HEK293 (cell line): ENCODE measurements at regions not wholly inside any gene's neighbourhood (a gene's known extent, or its start where the extent isn't known, plus 50 kb on each side); places are given as distances from the start of the nearest gene placed in this dataset.

ENCODE experiments used
- CTCF ChIA-PET: fragments of 350-600 bp; formaldehyde crosslinking; extraction: SDS; loops from one replicate; lab custom pipeline; 2021; ENCODE audit warnings: antibody characterized with exemption; lab: Yijun Ruan, JAX
- POLR2A ChIA-PET: fragments of 300-600 bp; formaldehyde crosslinking; extraction: SDS; loops from one replicate; lab custom pipeline; 2020; ENCODE audit warnings: antibody characterized with exemption, inconsistent platforms; lab: Yijun Ruan, JAX
- H3K27ac ChIP-seq: fragments of 200-500 bp; sonication (Bioruptor generic); 2 replicates; pipeline ENCODE4 v1.5.1; 2014; ENCODE audit warnings: low read depth, low read length, control low read depth, inconsistent platforms; ENCODE audit errors: extremely low read depth
- H3K36me3 ChIP-seq, 2 experiments: fragments of 200-500 bp in 1 of 2; sonication (Bioruptor generic) in 1 of 2; 1 replicate in 1 of 2; 2 replicates in 1 of 2; pipeline ENCODE4 v1.5.1; 2014 to 2017; ENCODE audit warnings: inconsistent platforms in 2 of 2, low read length in 2 of 2; ENCODE audit not compliant: control insufficient read depth in 2 of 2, insufficient read depth in 1 of 2
- H3K4me1 ChIP-seq: fragments of 200-500 bp; sonication (Bioruptor generic); 2 replicates; pipeline ENCODE4 v1.5.1; 2014; ENCODE audit warnings: mild to moderate bottlenecking, low read length, inconsistent platforms; ENCODE audit not compliant: control insufficient read depth, insufficient read depth
- H3K4me3 ChIP-seq: 2 replicates; pipeline ENCODE4 v1.5.1; 2011; ENCODE audit warnings: low read depth, mild to moderate bottlenecking, control low read depth, low read length, moderate library complexity
- H3K9me3 ChIP-seq: fragments of 200-500 bp; sonication (Bioruptor generic); 2 replicates; pipeline ENCODE4 v1.5.1; 2014; ENCODE audit warnings: low read depth, low read length, inconsistent platforms; ENCODE audit not compliant: control insufficient read depth, insufficient read depth
- GLIS2 ChIP-seq: fragments of 450-650 bp; formaldehyde crosslinking; IDR thresholded peaks from 2 replicates; pipeline ENCODE4 v1.5.1; 2016; ENCODE audit warnings: missing biosample characterization, missing genetic modification characterization
- HIC1 ChIP-seq: fragments of 450-650 bp; formaldehyde crosslinking; IDR thresholded peaks from 2 replicates; pipeline ENCODE4 v1.5.1; 2016; ENCODE audit warnings: missing biosample characterization, missing genetic modification characterization
- HOXA7 ChIP-seq: sonication (generic); formaldehyde crosslinking; IDR thresholded peaks from 2 replicates; pipeline ENCODE4 v1.8.1; 2022; ENCODE audit warnings: missing genetic modification reagents, borderline replicate concordance
- SP7 ChIP-seq: fragments of 450-650 bp; formaldehyde crosslinking; IDR thresholded peaks from 2 replicates; pipeline ENCODE4 v1.5.1; 2016; ENCODE audit warnings: missing biosample characterization, missing genetic modification characterization
- ZBTB8A ChIP-seq: fragments of 450-650 bp; formaldehyde crosslinking; IDR thresholded peaks from 2 replicates; pipeline ENCODE4 v1.5.1; 2016; ENCODE audit warnings: missing biosample characterization, missing genetic modification characterization
- ZNF133 ChIP-seq: fragments of 450-650 bp; formaldehyde crosslinking; IDR thresholded peaks from 2 replicates; pipeline ENCODE4 v1.5.1; 2016; ENCODE audit warnings: missing biosample characterization, missing genetic modification characterization
- ZNF157 ChIP-seq: fragments of 450-650 bp; formaldehyde crosslinking; IDR thresholded peaks from 2 replicates; pipeline ENCODE4 v1.5.1; 2016; ENCODE audit warnings: missing biosample characterization, missing genetic modification characterization
- ZNF214 ChIP-seq: fragments of 450-650 bp; formaldehyde crosslinking; IDR thresholded peaks from 2 replicates; pipeline ENCODE4 v1.5.1; 2017; ENCODE audit warnings: missing biosample characterization, mild to moderate bottlenecking, missing genetic modification characterization, borderline replicate concordance
- ZNF302 ChIP-seq: fragments of 450-650 bp; formaldehyde crosslinking; IDR thresholded peaks from 2 replicates; pipeline ENCODE4 v1.5.1; 2016; ENCODE audit warnings: missing biosample characterization, missing genetic modification characterization, low read depth
- ZNF433 ChIP-seq: fragments of 450-650 bp; formaldehyde crosslinking; IDR thresholded peaks from 2 replicates; pipeline ENCODE4 v1.5.1; 2016; ENCODE audit warnings: missing biosample characterization, missing genetic modification characterization, low read depth
- ZNF449 ChIP-seq: fragments of 450-650 bp; formaldehyde crosslinking; IDR thresholded peaks from 2 replicates; pipeline ENCODE4 v1.5.1; 2017; ENCODE audit warnings: missing biosample characterization, mild to moderate bottlenecking, missing genetic modification characterization, moderate library complexity
- ZNF544 ChIP-seq: fragments of 450-650 bp; formaldehyde crosslinking; IDR thresholded peaks from 2 replicates; pipeline ENCODE4 v1.5.0; 2017; ENCODE audit warnings: missing biosample characterization, missing genetic modification characterization
- ZNF560 ChIP-seq: fragments of 450-650 bp; formaldehyde crosslinking; IDR thresholded peaks from 2 replicates; pipeline ENCODE4 v1.5.1; 2017; ENCODE audit warnings: missing biosample characterization, missing genetic modification characterization, borderline replicate concordance
- ZNF621 ChIP-seq: fragments of 450-650 bp; formaldehyde crosslinking; IDR thresholded peaks from 2 replicates; pipeline ENCODE4 v1.5.1; 2017; ENCODE audit warnings: missing biosample characterization, missing genetic modification characterization
- ZNF677 ChIP-seq: fragments of 450-650 bp; IDR thresholded peaks from 2 replicates; pipeline ENCODE4 v1.5.0; 2018; ENCODE audit warnings: missing biosample characterization, mild to moderate bottlenecking, missing genetic modification characterization, moderate library complexity
- ZNF837 ChIP-seq: fragments of 450-650 bp; formaldehyde crosslinking; IDR thresholded peaks from 2 replicates; pipeline ENCODE4 v1.5.1; 2016; ENCODE audit warnings: missing biosample characterization, missing genetic modification characterization
- ZNF843 ChIP-seq: fragments of 450-650 bp; formaldehyde crosslinking; IDR thresholded peaks from 2 replicates; pipeline ENCODE4 v1.5.1; 2016; ENCODE audit warnings: missing biosample characterization, missing genetic modification characterization
- TF ChIP-seq, protein P1 (sequence below): fragments of 450-650 bp; formaldehyde crosslinking; IDR thresholded peaks from 2 replicates; pipeline ENCODE4 v1.5.1; 2016; ENCODE audit warnings: missing biosample characterization, missing genetic modification characterization
- TF ChIP-seq, protein P2 (sequence below): fragments of 450-650 bp; formaldehyde crosslinking; IDR thresholded peaks from 2 replicates; pipeline ENCODE4; 2016; ENCODE audit warnings: missing biosample characterization, missing genetic modification characterization
- TF ChIP-seq, protein P3 (sequence below): fragments of 450-650 bp; formaldehyde crosslinking; IDR thresholded peaks from 2 replicates; pipeline ENCODE4 v1.5.1; 2016; ENCODE audit warnings: missing biosample characterization, missing genetic modification characterization, borderline replicate concordance

GRCh38 chr5:54844266-54844665 is 141.1 kb downstream of the ESM1 start:
- no peak overlapping the region for H3K27ac ChIP-seq
- H3K4me1 ChIP-seq = no peaks in the 10 kb centered on the region
- no peaks in the 10 kb centered on the region for H3K9me3 ChIP-seq
- ChIA-PET CTCF (interaction anchor here (0.6 to 3.2 kb wide), 36 partner anchors 8 to 601 kb away, joined by 3 to 56 read pairs (median 4); partner anchors contain the start of genes GPX8 and SNX18), POLR2A (no interaction called here)
- no peaks in the 10 kb centered on the region for H3K36me3 ChIP-seq
- no peak overlapping the region for H3K4me3 ChIP-seq
- no peak for TF ChIP-seq ZNF433
- TF ChIP-seq ZNF837 = no peak
- TF ChIP-seq ZNF544 (tag by site-specific recombination) = no peak
- no peak for TF ChIP-seq ZNF560
- TF ChIP-seq ZNF157 (tag by site-specific recombination) = no peak
- no peak for TF ChIP-seq ZNF214 (tag by site-specific recombination)
- TF ChIP-seq GLIS2 = no peak
- TF ChIP-seq ZNF449 (tag by site-specific recombination) = no peak
- TF ChIP-seq, protein P1, sequence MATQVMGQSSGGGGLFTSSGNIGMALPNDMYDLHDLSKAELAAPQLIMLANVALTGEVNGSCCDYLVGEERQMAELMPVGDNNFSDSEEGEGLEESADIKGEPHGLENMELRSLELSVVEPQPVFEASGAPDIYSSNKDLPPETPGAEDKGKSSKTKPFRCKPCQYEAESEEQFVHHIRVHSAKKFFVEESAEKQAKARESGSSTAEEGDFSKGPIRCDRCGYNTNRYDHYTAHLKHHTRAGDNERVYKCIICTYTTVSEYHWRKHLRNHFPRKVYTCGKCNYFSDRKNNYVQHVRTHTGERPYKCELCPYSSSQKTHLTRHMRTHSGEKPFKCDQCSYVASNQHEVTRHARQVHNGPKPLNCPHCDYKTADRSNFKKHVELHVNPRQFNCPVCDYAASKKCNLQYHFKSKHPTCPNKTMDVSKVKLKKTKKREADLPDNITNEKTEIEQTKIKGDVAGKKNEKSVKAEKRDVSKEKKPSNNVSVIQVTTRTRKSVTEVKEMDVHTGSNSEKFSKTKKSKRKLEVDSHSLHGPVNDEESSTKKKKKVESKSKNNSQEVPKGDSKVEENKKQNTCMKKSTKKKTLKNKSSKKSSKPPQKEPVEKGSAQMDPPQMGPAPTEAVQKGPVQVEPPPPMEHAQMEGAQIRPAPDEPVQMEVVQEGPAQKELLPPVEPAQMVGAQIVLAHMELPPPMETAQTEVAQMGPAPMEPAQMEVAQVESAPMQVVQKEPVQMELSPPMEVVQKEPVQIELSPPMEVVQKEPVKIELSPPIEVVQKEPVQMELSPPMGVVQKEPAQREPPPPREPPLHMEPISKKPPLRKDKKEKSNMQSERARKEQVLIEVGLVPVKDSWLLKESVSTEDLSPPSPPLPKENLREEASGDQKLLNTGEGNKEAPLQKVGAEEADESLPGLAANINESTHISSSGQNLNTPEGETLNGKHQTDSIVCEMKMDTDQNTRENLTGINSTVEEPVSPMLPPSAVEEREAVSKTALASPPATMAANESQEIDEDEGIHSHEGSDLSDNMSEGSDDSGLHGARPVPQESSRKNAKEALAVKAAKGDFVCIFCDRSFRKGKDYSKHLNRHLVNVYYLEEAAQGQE (tag by site-specific recombination) = no peak
- no peak for TF ChIP-seq SP7 (tag by site-specific recombination)
- no peak for TF ChIP-seq HIC1
- no peak for TF ChIP-seq ZBTB8A (tag by site-specific recombination)
- no peak for TF ChIP-seq ZNF677 (tag by site-specific recombination)

GRCh38 chr5:54841481-54841880 is 143.9 kb downstream of the ESM1 start:
- Histone ChIP-seq H3K4me3 (no peak overlapping the region), H3K9me3 (no peaks in the 10 kb centered on the region), H3K27ac (no peak overlapping the region), H3K4me1 (no peaks in the 10 kb centered on the region), H3K36me3 (no peaks in the 10 kb centered on the region)
- TF ChIP-seq ZNF843 = no peak
- TF ChIP-seq ZNF302 (tag by site-specific recombination) = no peak
- no peak for TF ChIP-seq ZNF621 (tag by site-specific recombination)
- POLR2A ChIA-PET = no interaction called here
- CTCF ChIA-PET = interaction anchor here (0.6 to 0.7 kb wide), 2 partner anchors 351 to 1729 kb away, joined by 3 read pairs; no protein-coding TSS in a partner anchor

DNA sequence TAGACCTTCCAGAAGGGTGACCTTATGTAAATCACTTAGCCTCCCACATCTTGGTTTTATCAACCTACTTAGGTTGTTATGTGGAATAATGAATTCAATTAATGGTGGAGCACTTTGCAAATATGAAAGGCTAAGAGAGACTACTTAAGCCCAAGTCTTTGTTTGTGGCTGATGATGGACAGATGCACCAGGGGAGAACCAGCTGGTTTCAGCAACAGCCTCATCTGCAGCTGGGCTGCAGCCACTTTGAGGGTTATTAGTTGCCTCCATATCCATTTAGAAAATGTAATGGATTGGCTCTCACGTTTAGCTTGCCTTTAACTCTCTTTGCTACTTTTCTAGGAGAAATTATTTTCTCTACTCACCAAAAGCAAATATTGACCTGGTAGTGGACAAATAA is 146.6 kb downstream of the ESM1 start:
- Histone ChIP-seq H3K36me3 (no peaks in the 10 kb centered on the region), H3K27ac (no peak overlapping the region), H3K4me3 (no peak overlapping the region), H3K9me3 (no peaks in the 10 kb centered on the region), H3K4me1 (no peaks in the 10 kb centered on the region)
- CTCF ChIA-PET = interaction anchor here (0.6 to 1.7 kb wide), 2 partner anchors 28 to 1319 kb away, joined by 3 to 4 read pairs; no protein-coding TSS in a partner anchor
- POLR2A ChIA-PET = interaction anchor here (0.6 kb wide), 1 partner anchor 945 kb away, joined by 3 read pairs; no protein-coding TSS in a partner anchor
- TF ChIP-seq ZNF133 (tag by site-specific recombination) = no peak
- TF ChIP-seq ZNF677 (tag by site-specific recombination) = no peak
- TF ChIP-seq, protein P2, sequence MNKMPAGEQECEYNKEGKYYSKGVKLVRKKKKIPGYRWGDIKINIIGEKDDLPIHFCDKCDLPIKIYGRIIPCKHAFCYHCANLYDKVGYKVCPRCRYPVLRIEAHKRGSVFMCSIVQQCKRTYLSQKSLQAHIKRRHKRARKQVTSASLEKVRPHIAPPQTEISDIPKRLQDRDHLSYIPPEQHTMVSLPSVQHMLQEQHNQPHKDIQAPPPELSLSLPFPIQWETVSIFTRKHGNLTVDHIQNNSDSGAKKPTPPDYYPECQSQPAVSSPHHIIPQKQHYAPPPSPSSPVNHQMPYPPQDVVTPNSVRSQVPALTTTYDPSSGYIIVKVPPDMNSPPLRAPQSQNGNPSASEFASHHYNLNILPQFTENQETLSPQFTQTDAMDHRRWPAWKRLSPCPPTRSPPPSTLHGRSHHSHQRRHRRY = no peak
- TF ChIP-seq, protein P3, sequence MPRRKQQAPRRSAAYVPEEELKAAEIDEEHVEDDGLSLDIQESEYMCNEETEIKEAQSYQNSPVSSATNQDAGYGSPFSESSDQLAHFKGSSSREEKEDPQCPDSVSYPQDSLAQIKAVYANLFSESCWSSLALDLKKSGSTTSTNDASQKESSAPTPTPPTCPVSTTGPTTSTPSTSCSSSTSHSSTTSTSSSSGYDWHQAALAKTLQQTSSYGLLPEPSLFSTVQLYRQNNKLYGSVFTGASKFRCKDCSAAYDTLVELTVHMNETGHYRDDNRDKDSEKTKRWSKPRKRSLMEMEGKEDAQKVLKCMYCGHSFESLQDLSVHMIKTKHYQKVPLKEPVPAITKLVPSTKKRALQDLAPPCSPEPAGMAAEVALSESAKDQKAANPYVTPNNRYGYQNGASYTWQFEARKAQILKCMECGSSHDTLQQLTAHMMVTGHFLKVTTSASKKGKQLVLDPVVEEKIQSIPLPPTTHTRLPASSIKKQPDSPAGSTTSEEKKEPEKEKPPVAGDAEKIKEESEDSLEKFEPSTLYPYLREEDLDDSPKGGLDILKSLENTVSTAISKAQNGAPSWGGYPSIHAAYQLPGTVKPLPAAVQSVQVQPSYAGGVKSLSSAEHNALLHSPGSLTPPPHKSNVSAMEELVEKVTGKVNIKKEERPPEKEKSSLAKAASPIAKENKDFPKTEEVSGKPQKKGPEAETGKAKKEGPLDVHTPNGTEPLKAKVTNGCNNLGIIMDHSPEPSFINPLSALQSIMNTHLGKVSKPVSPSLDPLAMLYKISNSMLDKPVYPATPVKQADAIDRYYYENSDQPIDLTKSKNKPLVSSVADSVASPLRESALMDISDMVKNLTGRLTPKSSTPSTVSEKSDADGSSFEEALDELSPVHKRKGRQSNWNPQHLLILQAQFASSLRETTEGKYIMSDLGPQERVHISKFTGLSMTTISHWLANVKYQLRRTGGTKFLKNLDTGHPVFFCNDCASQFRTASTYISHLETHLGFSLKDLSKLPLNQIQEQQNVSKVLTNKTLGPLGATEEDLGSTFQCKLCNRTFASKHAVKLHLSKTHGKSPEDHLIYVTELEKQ = no peak
- TF ChIP-seq HOXA7 (CRISPR knock-in tag) = no peak
